Osteoblast (primary cell): ENCODE measurements at regions not wholly inside any gene's neighbourhood (a gene's known extent, or its start where the extent isn't known, plus 50 kb on each side); places are given as distances from the start of the nearest gene placed in this dataset.

ENCODE experiments used
- DNase-seq: peaks from one replicate; pipeline ENCODE4 v3.0.0; 2011; ENCODE audit warnings: low spot score, mixed read lengths; ENCODE audit not compliant: insufficient read length; ENCODE audit errors: missing footprints
- H2AFZ ChIP-seq: 2 replicates; pipeline ENCODE4 v1.6.0; 2011; ENCODE audit warnings: mild to moderate bottlenecking, low read length
- H3K27ac ChIP-seq: 2 replicates; pipeline ENCODE4 v1.5.1; 2011; ENCODE audit warnings: mild to moderate bottlenecking, low read depth, low read length, moderate library complexity
- H3K27me3 ChIP-seq: 2 replicates; pipeline ENCODE4 v1.6.0; 2012; ENCODE audit warnings: mild to moderate bottlenecking, control low read depth, inconsistent platforms, low read length, moderate library complexity; ENCODE audit not compliant: insufficient read depth
- H3K36me3 ChIP-seq: 2 replicates; pipeline ENCODE4 v1.5.1; 2011; ENCODE audit warnings: mild to moderate bottlenecking, low read length, control low read depth, moderate library complexity; ENCODE audit not compliant: insufficient read depth
- H3K4me1 ChIP-seq: 2 replicates; pipeline ENCODE4 v1.5.1; 2011; ENCODE audit warnings: mild to moderate bottlenecking, low read length, control low read depth, moderate library complexity; ENCODE audit not compliant: insufficient read depth
- H3K4me2 ChIP-seq: 2 replicates; pipeline ENCODE4 v1.6.0; 2011; ENCODE audit warnings: mild to moderate bottlenecking, low read length; ENCODE audit not compliant: insufficient read depth
- H3K4me3 ChIP-seq: fragments of 200-600 bp; sonication (generic); 3 replicates; pipeline ENCODE4 v1.5.1; 2012; ENCODE audit warnings: mild to moderate bottlenecking, low read length, inconsistent platforms; ENCODE audit not compliant: insufficient read depth
- H3K79me2 ChIP-seq: 2 replicates; pipeline ENCODE4 v1.6.0; 2012; ENCODE audit warnings: mild to moderate bottlenecking, low read length, control low read depth, inconsistent platforms; ENCODE audit not compliant: insufficient read depth
- H3K9me3 ChIP-seq: 2 replicates; pipeline ENCODE4 v1.5.1; 2011; ENCODE audit warnings: low read depth, low read length, control low read depth
- H4K20me1 ChIP-seq: 2 replicates; pipeline ENCODE4 v1.6.0; 2012; ENCODE audit warnings: mild to moderate bottlenecking, low read length, control low read depth; ENCODE audit not compliant: insufficient read depth
- CTCF ChIP-seq: IDR thresholded peaks from 2 replicates; pipeline ENCODE4 v1.5.1; 2011; ENCODE audit warnings: mild to moderate bottlenecking, low read depth, low read length, moderate library complexity; ENCODE audit errors: extremely low read depth

- H3K4me2 ChIP-seq, result no peak overlapping the region
- no peak for TF ChIP-seq CTCF
Measured at GRCh38 chr6:40762981-40763380, 175.8 kb upstream of the LRFN2 start.

GRCh38 chr6:40760887-40761286, 173.7 kb upstream of the LRFN2 start:
- Histone ChIP-seq H2AFZ (no peak overlapping the region), H3K4me2 (no peak overlapping the region), H4K20me1 (no peaks in the 10 kb centered on the region), H3K36me3 (no peaks in the 10 kb centered on the region), H3K79me2 (no peaks in the 10 kb centered on the region), H3K27ac (no peak overlapping the region), H3K4me1 (no peaks in the 10 kb centered on the region), H3K4me3 (no peak overlapping the region), H3K9me3 (no peaks in the 10 kb centered on the region), H3K27me3 (peaks cover 3% of the 10 kb centered on the region)
- no peak for TF ChIP-seq CTCF
- DNase-seq, result no peak

More at GRCh38 chr6:40762981-40763380, 175.8 kb upstream of the LRFN2 start:
- Histone ChIP-seq H3K36me3 (no peaks in the 10 kb centered on the region), H4K20me1 (no peaks in the 10 kb centered on the region), H3K27me3 (peaks cover 3% of the 10 kb centered on the region), H3K4me1 (no peaks in the 10 kb centered on the region), H2AFZ (no peak overlapping the region), H3K4me3 (no peak overlapping the region), H3K79me2 (no peaks in the 10 kb centered on the region), H3K27ac (no peak overlapping the region), H3K9me3 (no peaks in the 10 kb centered on the region)
- DNase-seq, result no peak

DNA sequence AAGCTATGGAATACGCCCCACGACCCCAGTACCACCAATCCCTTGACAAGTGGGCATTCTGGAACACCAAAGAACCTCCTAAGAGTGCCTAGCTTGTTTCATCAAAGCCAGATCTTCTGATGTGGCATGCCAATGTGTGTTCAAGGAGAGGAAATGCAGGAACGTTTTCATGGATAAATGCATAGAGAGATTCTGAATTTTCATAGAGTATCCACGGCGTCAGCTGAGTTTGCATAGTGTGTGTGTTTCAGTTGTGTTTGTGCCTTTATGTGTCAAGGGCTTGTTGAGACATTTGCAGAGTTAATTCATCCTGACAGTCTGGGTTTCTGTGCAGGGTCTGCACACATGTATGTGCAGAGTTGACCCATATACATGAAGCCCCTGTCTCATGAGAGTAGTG, 172.7 kb upstream of the LRFN2 start:
- Histone ChIP-seq H3K27me3 (peaks cover 3% of the 10 kb centered on the region), H3K4me2 (no peak overlapping the region), H3K4me1 (peaks cover 10% of the 10 kb centered on the region), H3K4me3 (no peak overlapping the region), H2AFZ (no peak overlapping the region), H3K36me3 (no peaks in the 10 kb centered on the region), H3K79me2 (no peaks in the 10 kb centered on the region), H4K20me1 (no peaks in the 10 kb centered on the region), H3K27ac (no peak overlapping the region), H3K9me3 (no peaks in the 10 kb centered on the region)
- no peak for TF ChIP-seq CTCF
- no peak for DNase-seq

GRCh38 chr6:40759264-40759663, 172.1 kb upstream of the LRFN2 start:
- H3K79me2 ChIP-seq, result no peaks in the 10 kb centered on the region
- H3K4me1 ChIP-seq, result peaks cover 10% of the 10 kb centered on the region
- no peak overlapping the region for H2AFZ ChIP-seq
- DNase-seq, result no peak
- H3K9me3 ChIP-seq, result no peaks in the 10 kb centered on the region
- H3K36me3 ChIP-seq, result no peaks in the 10 kb centered on the region
- H3K4me3 ChIP-seq, result no peak overlapping the region
- H3K27ac ChIP-seq, result no peak overlapping the region
- no peak overlapping the region for H3K4me2 ChIP-seq
- TF ChIP-seq CTCF, result no peak
- peaks cover 3% of the 10 kb centered on the region for H3K27me3 ChIP-seq
- no peaks in the 10 kb centered on the region for H4K20me1 ChIP-seq
